MCF 10A (cell line): ENCODE measurements at regions not wholly inside any gene's neighbourhood (a gene's known extent, or its start where the extent isn't known, plus 50 kb on each side); places are given as distances from the start of the nearest gene placed in this dataset.

ENCODE experiments used
- BruUV-seq: library from RNA; stranded (reverse); fragments of 400-500 nt; replicated peaks from 2 replicates; lab custom pipeline; 2021; lab: Mats Ljungman, UMichigan
- CTCF ChIA-PET: fragments of 300-600 bp; sonication (Branson Sonifier 250); formaldehyde crosslinking; extraction: SDS; loops from one replicate; lab custom pipeline; 2021; ENCODE audit warnings: antibody characterized with exemption, inconsistent platforms; lab: Yijun Ruan, JAX
- POLR2A ChIA-PET: fragments of 300-600, 350-650 bp; sonication (Branson Sonifier 250); formaldehyde crosslinking; extraction: SDS; loops from one replicate; lab custom pipeline; 2020; ENCODE audit warnings: antibody characterized with exemption, inconsistent platforms; lab: Yijun Ruan, JAX
- DNase-seq: peaks from one replicate; pipeline ENCODE4 v3.0.0-alpha.2; 2018; ENCODE audit not compliant: unreplicated experiment
- H3K27ac Mint-ChIP-seq: one replicate; pipeline ENCODE4 v1.8.0; 2022; ENCODE audit warnings: mild to moderate bottlenecking, low read depth, mixed read lengths; ENCODE audit not compliant: unreplicated experiment
- H3K27me3 Mint-ChIP-seq: one replicate; pipeline ENCODE4 v1.8.0; 2022; ENCODE audit warnings: mixed read lengths; ENCODE audit not compliant: insufficient read depth, unreplicated experiment
- H3K36me3 Mint-ChIP-seq: one replicate; pipeline ENCODE4 v1.8.0; 2022; ENCODE audit warnings: mild to moderate bottlenecking, moderate library complexity, mixed read lengths; ENCODE audit not compliant: insufficient read depth, unreplicated experiment
- H3K4me1 Mint-ChIP-seq: one replicate; pipeline ENCODE4 v1.8.0; 2022; ENCODE audit warnings: mixed read lengths; ENCODE audit not compliant: insufficient read depth, unreplicated experiment
- H3K4me3 Mint-ChIP-seq: one replicate; pipeline ENCODE4 v1.8.0; 2022; ENCODE audit warnings: mild to moderate bottlenecking, moderate library complexity, mixed read lengths; ENCODE audit not compliant: unreplicated experiment
- H3K9me3 Mint-ChIP-seq: one replicate; pipeline ENCODE4 v1.8.0; 2022; ENCODE audit warnings: mixed read lengths; ENCODE audit not compliant: unreplicated experiment
- intact Hi-C: fragments of 100-400 bp; cut with micrococcal nuclease; formaldehyde crosslinking; loops from 2 replicates; pipeline ENCODE4 v1.14.1; 2022
- TF ChIP-seq, protein P1 (sequence below): fragments of 200-600 bp; IDR thresholded peaks from one replicate; pipeline ENCODE4 v1.8.0; 2022; ENCODE audit warnings: antibody characterized with exemption, mild to moderate bottlenecking; ENCODE audit not compliant: unreplicated experiment

GRCh38 chr11:45507916-45508315 lies 157.5 kb downstream of the CHST1 start:
- no peak for DNase-seq
- no peak overlapping the region for H3K27ac Mint-ChIP-seq
- TF ChIP-seq, protein P1, sequence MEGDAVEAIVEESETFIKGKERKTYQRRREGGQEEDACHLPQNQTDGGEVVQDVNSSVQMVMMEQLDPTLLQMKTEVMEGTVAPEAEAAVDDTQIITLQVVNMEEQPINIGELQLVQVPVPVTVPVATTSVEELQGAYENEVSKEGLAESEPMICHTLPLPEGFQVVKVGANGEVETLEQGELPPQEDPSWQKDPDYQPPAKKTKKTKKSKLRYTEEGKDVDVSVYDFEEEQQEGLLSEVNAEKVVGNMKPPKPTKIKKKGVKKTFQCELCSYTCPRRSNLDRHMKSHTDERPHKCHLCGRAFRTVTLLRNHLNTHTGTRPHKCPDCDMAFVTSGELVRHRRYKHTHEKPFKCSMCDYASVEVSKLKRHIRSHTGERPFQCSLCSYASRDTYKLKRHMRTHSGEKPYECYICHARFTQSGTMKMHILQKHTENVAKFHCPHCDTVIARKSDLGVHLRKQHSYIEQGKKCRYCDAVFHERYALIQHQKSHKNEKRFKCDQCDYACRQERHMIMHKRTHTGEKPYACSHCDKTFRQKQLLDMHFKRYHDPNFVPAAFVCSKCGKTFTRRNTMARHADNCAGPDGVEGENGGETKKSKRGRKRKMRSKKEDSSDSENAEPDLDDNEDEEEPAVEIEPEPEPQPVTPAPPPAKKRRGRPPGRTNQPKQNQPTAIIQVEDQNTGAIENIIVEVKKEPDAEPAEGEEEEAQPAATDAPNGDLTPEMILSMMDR, result no peak
- BruUV-seq, result no TSS peak
- ChIA-PET CTCF (interaction anchor here (0.7 kb wide), 1 partner anchor 70 kb away, joined by 3 read pairs; no protein-coding TSS in a partner anchor), POLR2A (no interaction called here)
- no peaks in the 10 kb centered on the region for H3K4me1 Mint-ChIP-seq
- intact Hi-C loops, result no loop called here
- H3K27me3 Mint-ChIP-seq, result peaks cover 18% of the 10 kb centered on the region
- peaks cover 4% of the 10 kb centered on the region for H3K9me3 Mint-ChIP-seq
- no peaks in the 10 kb centered on the region for H3K36me3 Mint-ChIP-seq
- H3K4me3 Mint-ChIP-seq, result no peak overlapping the region

GRCh38 chr11:45503311-45503710 lies 162.1 kb downstream of the CHST1 start:
- TF ChIP-seq, protein P1, result no peak
- intact Hi-C loops, result no loop called here
- Mint-ChIP-seq H3K4me1 (no peaks in the 10 kb centered on the region), H3K36me3 (no peaks in the 10 kb centered on the region), H3K27ac (no peak overlapping the region), H3K9me3 (peaks cover 14% of the 10 kb centered on the region), H3K27me3 (peaks cover 33% of the 10 kb centered on the region), H3K4me3 (no peak overlapping the region)
- ChIA-PET POLR2A (no interaction called here), CTCF (no interaction called here)
- BruUV-seq, result no TSS peak
- no peak for DNase-seq

DNA sequence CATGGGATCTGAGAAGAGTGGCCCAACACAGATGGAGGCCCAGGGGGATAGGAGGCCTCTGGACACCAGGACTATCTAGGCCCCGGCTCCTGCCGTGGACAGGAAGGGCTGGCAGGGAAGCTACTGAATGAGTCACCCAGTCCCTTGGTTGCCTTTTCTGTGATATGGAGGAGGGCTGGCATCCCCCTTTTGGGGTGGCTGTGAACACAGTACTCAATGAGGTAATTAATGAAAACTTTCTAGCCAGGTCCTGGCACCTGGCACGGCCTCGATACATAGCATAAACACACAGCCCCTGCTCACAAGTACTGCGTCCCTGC lies 163.2 kb downstream of the CHST1 start:
- intact Hi-C loops, result no loop called here
- Mint-ChIP-seq H3K4me3 (no peak overlapping the region), H3K27ac (no peak overlapping the region), H3K4me1 (no peaks in the 10 kb centered on the region), H3K27me3 (peaks cover 45% of the 10 kb centered on the region), H3K9me3 (peaks cover 22% of the 10 kb centered on the region), H3K36me3 (no peaks in the 10 kb centered on the region)
- CTCF ChIA-PET, result no interaction called here
- POLR2A ChIA-PET, result no interaction called here
- BruUV-seq, result no TSS peak
- DNase-seq, result no peak
- TF ChIP-seq, protein P1, result no peak

DNA sequence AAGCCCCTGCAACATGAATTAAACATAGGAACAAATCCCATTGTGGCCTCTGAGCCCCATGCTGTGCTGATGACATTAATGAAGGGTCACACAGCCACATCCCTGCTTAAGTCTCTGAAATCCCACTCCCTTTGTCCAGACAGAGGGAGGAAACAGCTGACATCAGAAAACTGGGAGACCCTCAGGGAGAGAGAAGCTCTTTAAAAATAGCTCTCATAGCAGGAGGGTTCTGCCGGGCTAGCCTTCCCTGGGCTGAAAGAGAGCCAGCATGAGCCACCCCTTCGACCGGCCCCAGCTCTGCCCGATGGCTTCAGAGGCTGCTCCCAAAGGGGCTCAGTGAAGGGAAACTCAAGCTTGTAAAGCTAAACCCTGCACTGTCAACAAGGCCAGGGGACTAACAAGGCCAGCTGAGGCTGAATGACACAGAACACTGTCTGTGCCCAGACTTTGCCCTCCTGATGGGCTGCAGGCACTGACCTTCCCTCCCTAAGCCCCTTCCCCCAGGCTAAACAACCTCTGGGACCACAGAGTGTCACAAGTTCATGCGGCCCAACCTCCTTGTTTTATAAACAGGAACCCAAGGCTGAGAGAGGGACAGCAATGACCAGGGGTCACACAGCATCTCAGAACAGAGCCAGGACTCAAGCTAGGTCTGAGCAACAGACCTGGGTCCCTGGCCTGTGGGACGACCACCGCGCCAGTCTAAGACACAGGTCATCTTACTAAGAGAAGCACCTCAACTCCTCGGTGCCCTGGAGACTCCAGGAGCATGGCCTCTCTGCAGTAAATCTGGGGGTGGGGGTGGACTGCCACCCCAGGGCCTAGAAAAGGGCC lies 163.8 kb downstream of the CHST1 start:
- H3K27ac Mint-ChIP-seq, result no peak overlapping the region
- H3K4me1 Mint-ChIP-seq, result no peaks in the 10 kb centered on the region
- no peak for DNase-seq
- CTCF ChIA-PET, result interaction anchor here (0.6 kb wide), 1 partner anchor 25 kb away, joined by 3 read pairs; no protein-coding TSS in a partner anchor
- TF ChIP-seq, protein P1, result no peak
- peaks cover 22% of the 10 kb centered on the region for H3K9me3 Mint-ChIP-seq
- intact Hi-C loops, result no loop called here
- peaks cover 50% of the 10 kb centered on the region for H3K27me3 Mint-ChIP-seq
- no peaks in the 10 kb centered on the region for H3K36me3 Mint-ChIP-seq
- POLR2A ChIA-PET, result no interaction called here
- H3K4me3 Mint-ChIP-seq, result no peak overlapping the region
- BruUV-seq, result no TSS peak
